Upper lobe of left lung (tissue), 4 donors: ENCODE measurements at regions not wholly inside any gene's neighbourhood (a gene's known extent, or its start where the extent isn't known, plus 50 kb on each side); places are given as distances from the start of the nearest gene placed in this dataset.

Experiments used
- EP300 ChIP-seq, 4 donors: sonication (generic); formaldehyde crosslinking; IDR thresholded peaks; one replicate each; pipeline ENCODE4 v1.5.1; 2017; ENCODE audit warnings: antibody characterized with exemption in 4 of 4, control low read depth in 2 of 4
- POLR2A ChIP-seq, 4 donors: fragments of 450-650 bp; IDR thresholded peaks; one replicate each; pipeline ENCODE4 v1.5.1; 2016 to 2017; ENCODE audit warnings: antibody characterized with exemption in 4 of 4, mild to moderate bottlenecking in 2 of 4
- POLR2AphosphoS5 ChIP-seq, 2 donors: sonication (generic); formaldehyde crosslinking; IDR thresholded peaks; one replicate each; pipeline ENCODE4 v1.5.1; 2017; ENCODE audit warnings: antibody characterized with exemption in 2 of 2
- TF ChIP-seq, protein P1 (sequence below), 6 experiments: fragments of 450-650 bp in 4 of 6; fragments of 200-600 bp in 2 of 6; sonication (generic) in 2 of 6; IDR thresholded peaks; one replicate each; pipeline ENCODE4 v1.5.1; 2016 to 2019; ENCODE audit warnings: antibody characterized with exemption in 6 of 6

DNA sequence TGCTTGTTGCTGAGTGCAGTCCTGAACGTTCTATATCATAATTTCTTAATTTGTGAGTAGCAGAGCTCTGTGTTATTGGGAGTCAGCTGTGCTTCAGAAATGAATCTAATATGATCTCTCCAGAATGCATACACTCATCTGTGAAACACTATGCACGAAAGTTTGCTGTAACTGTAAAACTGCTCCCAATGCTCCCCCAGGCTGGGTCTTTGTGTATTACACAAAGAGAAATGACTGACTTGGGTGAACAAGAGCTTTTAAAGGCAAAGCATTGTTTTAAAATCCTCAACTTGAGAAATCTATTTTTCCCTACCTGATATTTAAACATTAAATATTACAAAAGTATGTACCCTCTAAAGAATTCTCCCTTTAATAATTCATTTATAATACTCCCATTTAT is 636.7 kb upstream of the KIF2B start:
- no peak for TF ChIP-seq EP300 (IDR thresholded peaks at IDR 0.05)
- TF ChIP-seq, protein P1, sequence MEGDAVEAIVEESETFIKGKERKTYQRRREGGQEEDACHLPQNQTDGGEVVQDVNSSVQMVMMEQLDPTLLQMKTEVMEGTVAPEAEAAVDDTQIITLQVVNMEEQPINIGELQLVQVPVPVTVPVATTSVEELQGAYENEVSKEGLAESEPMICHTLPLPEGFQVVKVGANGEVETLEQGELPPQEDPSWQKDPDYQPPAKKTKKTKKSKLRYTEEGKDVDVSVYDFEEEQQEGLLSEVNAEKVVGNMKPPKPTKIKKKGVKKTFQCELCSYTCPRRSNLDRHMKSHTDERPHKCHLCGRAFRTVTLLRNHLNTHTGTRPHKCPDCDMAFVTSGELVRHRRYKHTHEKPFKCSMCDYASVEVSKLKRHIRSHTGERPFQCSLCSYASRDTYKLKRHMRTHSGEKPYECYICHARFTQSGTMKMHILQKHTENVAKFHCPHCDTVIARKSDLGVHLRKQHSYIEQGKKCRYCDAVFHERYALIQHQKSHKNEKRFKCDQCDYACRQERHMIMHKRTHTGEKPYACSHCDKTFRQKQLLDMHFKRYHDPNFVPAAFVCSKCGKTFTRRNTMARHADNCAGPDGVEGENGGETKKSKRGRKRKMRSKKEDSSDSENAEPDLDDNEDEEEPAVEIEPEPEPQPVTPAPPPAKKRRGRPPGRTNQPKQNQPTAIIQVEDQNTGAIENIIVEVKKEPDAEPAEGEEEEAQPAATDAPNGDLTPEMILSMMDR (IDR thresholded peaks at IDR 0.05): no peak
- no peak for TF ChIP-seq POLR2A (IDR thresholded peaks at IDR 0.05)
- no peak for TF ChIP-seq POLR2AphosphoS5 (IDR thresholded peaks at IDR 0.05)
